PC-3 (cell line): ENCODE measurements at regions not wholly inside any gene's neighbourhood (a gene's known extent, or its start where the extent isn't known, plus 50 kb on each side); places are given as distances from the start of the nearest gene placed in this dataset.

Source experiments
- ATAC-seq: fragments of 200-7000 bp; cut with Tn5 transposase; 2 replicates; pipeline ENCODE4 v1.9.1; 2020; ENCODE audit warnings: mild to moderate bottlenecking, moderate library complexity
- BruUV-seq: library from RNA; stranded (reverse); fragments of 400-500 nt; replicated peaks from 2 replicates; lab custom pipeline; 2021; lab: Mats Ljungman, UMichigan
- CTCF ChIA-PET: fragments of 300-600 bp; sonication (Branson Sonifier 250); formaldehyde crosslinking; loops from one replicate; lab custom pipeline; 2022; ENCODE audit warnings: antibody characterized with exemption; lab: Charles Lee
- POLR2A ChIA-PET: fragments of 300-600 bp; sonication (Branson Sonifier 250); formaldehyde crosslinking; loops from one replicate; lab custom pipeline; 2022; ENCODE audit warnings: antibody characterized with exemption; ENCODE audit not compliant: unreplicated experiment; lab: Charles Lee
- DNase-seq: peaks from one replicate; pipeline ENCODE4 v3.0.0-alpha.2; 2015
- H2AFZ ChIP-seq: fragments of 300-600 bp; sonication (generic); 2 replicates; pipeline ENCODE4 v1.6.0; 2016; ENCODE audit warnings: antibody characterized with exemption, low read length
- H3F3A ChIP-seq: fragments of 300-600 bp; sonication (generic); one replicate; pipeline ENCODE4 v1.6.0; 2017; ENCODE audit warnings: antibody characterized with exemption, low read length, control low read depth, mild to moderate bottlenecking; ENCODE audit not compliant: unreplicated experiment
- H3K27ac ChIP-seq: fragments of 300-600 bp; sonication (generic); 2 replicates; pipeline ENCODE4 v1.5.1; 2016; ENCODE audit warnings: mild to moderate bottlenecking, low read length
- H3K27me3 ChIP-seq: fragments of 300-600 bp; sonication (generic); 2 replicates; pipeline ENCODE4 v1.6.1; 2016; ENCODE audit warnings: low read length, mixed read lengths
- H3K36me3 ChIP-seq: fragments of 300-600 bp; sonication (generic); 2 replicates; pipeline ENCODE4 v1.6.1; 2016; ENCODE audit warnings: low read depth, mixed run types, low read length, mixed read lengths
- H3K4me1 ChIP-seq: fragments of 300-600 bp; sonication (generic); 2 replicates; pipeline ENCODE4 v1.5.1; 2016; ENCODE audit warnings: low read length; ENCODE audit not compliant: insufficient read depth
- H3K4me2 ChIP-seq: fragments of 300-600 bp; sonication (generic); 2 replicates; pipeline ENCODE4 v1.6.0; 2016; ENCODE audit warnings: low read length
- H3K4me3 ChIP-seq: fragments of 300-600 bp; sonication (generic); 2 replicates; pipeline ENCODE4 v1.5.1; 2016; ENCODE audit warnings: mild to moderate bottlenecking, low read length, mixed read lengths
- H3K79me2 ChIP-seq: fragments of 300-600 bp; sonication (generic); 2 replicates; pipeline ENCODE4 v1.6.1; 2017; ENCODE audit warnings: low read length, mixed read lengths
- H3K9ac ChIP-seq: fragments of 300-600 bp; sonication (generic); 2 replicates; pipeline ENCODE4 v1.6.0; 2016; ENCODE audit warnings: mild to moderate bottlenecking, low read length
- H3K9me2 ChIP-seq: fragments of 300-600 bp; sonication (generic); replicated peaks from 2 replicates; pipeline ENCODE4 v1.6.1; 2016; ENCODE audit warnings: mixed run types, low read length, mixed read lengths
- H3K9me3 ChIP-seq: fragments of 300-600 bp; sonication (generic); 2 replicates; pipeline ENCODE4 v1.6.1; 2016; ENCODE audit warnings: low read length, mixed read lengths
- H4K20me1 ChIP-seq: fragments of 300-600 bp; sonication (generic); 2 replicates; pipeline ENCODE4 v1.6.1; 2016; ENCODE audit warnings: low read length, mixed read lengths
- EZH2 ChIP-seq: fragments of 300-600 bp; sonication (generic); IDR thresholded peaks from one replicate; pipeline ENCODE4 v1.6.1; 2017; ENCODE audit warnings: antibody characterized with exemption, mild to moderate bottlenecking, low read length; ENCODE audit not compliant: unreplicated experiment
- EZH2phosphoT487 ChIP-seq: fragments of 300-600 bp; sonication (generic); IDR thresholded peaks from 2 replicates; pipeline ENCODE4 v1.6.1; 2018; ENCODE audit warnings: mild to moderate bottlenecking, antibody characterized with exemption, low read length, borderline replicate concordance
- intact Hi-C: fragments of 100-400 bp; cut with micrococcal nuclease; formaldehyde crosslinking; loops from 2 replicates; pipeline ENCODE4 v1.9.0; 2023
- TF ChIP-seq, protein P1 (sequence below): fragments of 300-600 bp; sonication (generic); conservative IDR thresholded peaks from 2 replicates; pipeline ENCODE4 v1.5.1; 2017; ENCODE audit warnings: antibody characterized with exemption, low read depth, mild to moderate bottlenecking, low read length

DNA sequence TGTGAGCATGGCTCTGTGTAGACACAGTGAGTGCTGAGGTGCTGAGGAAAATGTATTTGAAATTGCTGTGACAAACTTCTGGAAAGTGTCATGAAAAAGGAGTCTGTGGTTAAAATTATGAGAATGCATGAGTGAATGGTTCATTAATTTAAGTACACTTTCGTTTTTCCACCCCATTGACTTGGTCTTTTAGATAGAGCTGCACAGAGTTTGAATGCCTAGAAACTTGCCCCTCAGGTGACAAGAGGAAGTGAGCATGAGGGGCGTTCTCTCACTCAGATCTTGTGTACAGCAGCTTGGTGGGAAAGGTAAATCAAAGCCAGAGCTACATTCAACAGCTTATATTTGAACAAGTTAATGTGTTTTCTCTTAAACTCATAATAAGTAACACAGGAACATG is 296.8 kb downstream of the WDR72 start:
- Histone ChIP-seq H3K4me3 (no peak overlapping the region), H3K27ac (no peak overlapping the region), H3K4me2 (no peak overlapping the region), H3K9ac (no peak overlapping the region), H3K9me3 (no peaks in the 10 kb centered on the region), H3F3A (no peaks in the 10 kb centered on the region), H3K9me2 (no peaks in the 10 kb centered on the region), H3K4me1 (no peaks in the 10 kb centered on the region), H4K20me1 (no peaks in the 10 kb centered on the region), H3K27me3 (peaks cover 16% of the 10 kb centered on the region), H3K36me3 (no peaks in the 10 kb centered on the region), H2AFZ (no peak overlapping the region), H3K79me2 (no peaks in the 10 kb centered on the region)
- DNase-seq = no peak
- TF ChIP-seq, protein P1, sequence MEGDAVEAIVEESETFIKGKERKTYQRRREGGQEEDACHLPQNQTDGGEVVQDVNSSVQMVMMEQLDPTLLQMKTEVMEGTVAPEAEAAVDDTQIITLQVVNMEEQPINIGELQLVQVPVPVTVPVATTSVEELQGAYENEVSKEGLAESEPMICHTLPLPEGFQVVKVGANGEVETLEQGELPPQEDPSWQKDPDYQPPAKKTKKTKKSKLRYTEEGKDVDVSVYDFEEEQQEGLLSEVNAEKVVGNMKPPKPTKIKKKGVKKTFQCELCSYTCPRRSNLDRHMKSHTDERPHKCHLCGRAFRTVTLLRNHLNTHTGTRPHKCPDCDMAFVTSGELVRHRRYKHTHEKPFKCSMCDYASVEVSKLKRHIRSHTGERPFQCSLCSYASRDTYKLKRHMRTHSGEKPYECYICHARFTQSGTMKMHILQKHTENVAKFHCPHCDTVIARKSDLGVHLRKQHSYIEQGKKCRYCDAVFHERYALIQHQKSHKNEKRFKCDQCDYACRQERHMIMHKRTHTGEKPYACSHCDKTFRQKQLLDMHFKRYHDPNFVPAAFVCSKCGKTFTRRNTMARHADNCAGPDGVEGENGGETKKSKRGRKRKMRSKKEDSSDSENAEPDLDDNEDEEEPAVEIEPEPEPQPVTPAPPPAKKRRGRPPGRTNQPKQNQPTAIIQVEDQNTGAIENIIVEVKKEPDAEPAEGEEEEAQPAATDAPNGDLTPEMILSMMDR = no peak
- TF ChIP-seq EZH2phosphoT487 = no peak
- TF ChIP-seq EZH2 = no peak
- ATAC-seq = no peak
- ChIA-PET CTCF (no interaction called here), POLR2A (no interaction called here)
- no TSS peak for BruUV-seq
- intact Hi-C loops = no loop called here

DNA sequence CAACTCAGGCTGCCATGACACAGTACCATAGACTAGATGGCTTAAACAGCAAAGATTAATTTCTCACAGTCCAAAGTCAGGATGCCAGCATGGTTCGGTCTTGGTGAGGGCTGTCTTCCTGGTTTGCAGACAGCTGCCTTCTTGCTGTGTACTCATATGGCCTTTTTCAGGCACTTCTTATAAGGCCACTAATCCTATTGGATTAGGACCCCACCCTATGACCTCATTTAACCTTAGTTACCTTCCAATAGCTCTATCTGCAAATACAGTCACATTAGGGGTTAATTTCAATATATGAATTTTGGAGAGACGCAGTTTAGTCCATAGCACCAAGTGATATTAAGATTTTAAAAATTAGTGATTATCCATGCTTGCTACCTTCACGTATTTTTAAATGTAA is 297.8 kb downstream of the WDR72 start:
- DNase-seq (no peak), ATAC-seq (no peak)
- Histone ChIP-seq H3F3A (no peaks in the 10 kb centered on the region), H3K9me2 (no peaks in the 10 kb centered on the region), H3K27me3 (peaks cover 7% of the 10 kb centered on the region; the same call in 1 of the 2 replicates), H3K4me1 (no peaks in the 10 kb centered on the region), H3K36me3 (no peaks in the 10 kb centered on the region), H4K20me1 (no peaks in the 10 kb centered on the region), H2AFZ (no peak overlapping the region), H3K9me3 (no peaks in the 10 kb centered on the region), H3K79me2 (no peaks in the 10 kb centered on the region), H3K4me2 (no peak overlapping the region), H3K9ac (no peak overlapping the region), H3K27ac (no peak overlapping the region), H3K4me3 (no peak overlapping the region)
- BruUV-seq = no TSS peak
- ChIA-PET CTCF (no interaction called here), POLR2A (no interaction called here)
- intact Hi-C loops = no loop called here
- TF ChIP-seq, protein P1 = no peak
- TF ChIP-seq EZH2phosphoT487 (no peak), EZH2 (no peak)

DNA sequence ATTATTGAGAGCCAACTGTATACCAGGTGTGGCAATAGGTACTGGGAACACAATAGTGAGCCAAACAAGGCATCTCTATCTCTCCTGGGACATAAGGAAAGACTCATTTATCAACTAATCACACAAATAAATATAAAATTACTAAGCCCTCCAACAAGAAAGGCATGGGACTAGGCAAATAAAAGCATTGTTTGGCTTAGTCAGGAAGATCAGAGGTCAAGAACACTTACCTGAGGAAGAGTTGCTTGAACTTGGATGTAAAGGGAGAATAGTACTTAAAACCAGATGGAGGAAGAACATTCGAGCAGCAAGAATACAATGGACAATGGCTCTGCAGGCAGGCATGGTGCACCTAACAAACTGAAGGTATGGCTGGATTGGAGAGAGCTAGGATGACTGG is 300.7 kb downstream of the WDR72 start:
- DNase-seq (no peak), ATAC-seq (no peak)
- H2AFZ ChIP-seq = no peak overlapping the region
- no TSS peak for BruUV-seq
- no peaks in the 10 kb centered on the region for H4K20me1 ChIP-seq
- POLR2A ChIA-PET = no interaction called here
- H3K79me2 ChIP-seq = no peaks in the 10 kb centered on the region
- TF ChIP-seq EZH2phosphoT487 (no peak), EZH2 (no peak)
- TF ChIP-seq, protein P1 = no peak
- H3K4me3 ChIP-seq = no peak overlapping the region
- H3K4me1 ChIP-seq = no peaks in the 10 kb centered on the region
- no peaks in the 10 kb centered on the region for H3K9me2 ChIP-seq
- no peak overlapping the region for H3K27ac ChIP-seq
- H3K4me2 ChIP-seq = no peak overlapping the region
- CTCF ChIA-PET = no interaction called here
- H3K9ac ChIP-seq = no peak overlapping the region
- H3K36me3 ChIP-seq = no peaks in the 10 kb centered on the region
- no peaks in the 10 kb centered on the region for H3F3A ChIP-seq
- H3K9me3 ChIP-seq = no peaks in the 10 kb centered on the region
- H3K27me3 ChIP-seq = 0 out of 2 replicates have a peak, but pooled peaks cover 6% of the 10 kb centered on the region
- intact Hi-C loops = no loop called here
